ENCODE measurements at regions not wholly inside any gene's neighbourhood (a gene's known extent, or its start where the extent isn't known, plus 50 kb on each side); places are given as distances from the start of the nearest gene placed in this dataset.

DNA sequence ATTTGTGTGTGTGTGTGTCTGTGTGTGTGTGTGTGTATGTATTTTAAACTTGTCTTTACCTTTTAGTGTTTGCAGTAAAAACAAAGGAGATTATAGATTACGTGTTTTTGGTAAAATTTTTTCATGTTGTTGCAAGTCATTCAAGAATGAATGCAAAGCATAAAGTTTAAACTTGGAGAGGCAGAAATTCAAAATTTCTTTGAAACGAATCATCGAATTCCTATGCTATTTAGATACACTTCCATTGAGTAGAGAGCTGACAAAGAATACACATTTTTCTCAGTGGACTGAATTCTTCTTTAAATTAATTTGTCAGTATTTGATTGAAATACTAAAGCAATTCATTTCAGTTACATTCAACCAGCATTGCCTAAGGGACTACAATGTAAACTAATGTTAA, 66.0 kb upstream of the HDAC9 start (continued):
- TF ChIP-seq, protein P1, sequence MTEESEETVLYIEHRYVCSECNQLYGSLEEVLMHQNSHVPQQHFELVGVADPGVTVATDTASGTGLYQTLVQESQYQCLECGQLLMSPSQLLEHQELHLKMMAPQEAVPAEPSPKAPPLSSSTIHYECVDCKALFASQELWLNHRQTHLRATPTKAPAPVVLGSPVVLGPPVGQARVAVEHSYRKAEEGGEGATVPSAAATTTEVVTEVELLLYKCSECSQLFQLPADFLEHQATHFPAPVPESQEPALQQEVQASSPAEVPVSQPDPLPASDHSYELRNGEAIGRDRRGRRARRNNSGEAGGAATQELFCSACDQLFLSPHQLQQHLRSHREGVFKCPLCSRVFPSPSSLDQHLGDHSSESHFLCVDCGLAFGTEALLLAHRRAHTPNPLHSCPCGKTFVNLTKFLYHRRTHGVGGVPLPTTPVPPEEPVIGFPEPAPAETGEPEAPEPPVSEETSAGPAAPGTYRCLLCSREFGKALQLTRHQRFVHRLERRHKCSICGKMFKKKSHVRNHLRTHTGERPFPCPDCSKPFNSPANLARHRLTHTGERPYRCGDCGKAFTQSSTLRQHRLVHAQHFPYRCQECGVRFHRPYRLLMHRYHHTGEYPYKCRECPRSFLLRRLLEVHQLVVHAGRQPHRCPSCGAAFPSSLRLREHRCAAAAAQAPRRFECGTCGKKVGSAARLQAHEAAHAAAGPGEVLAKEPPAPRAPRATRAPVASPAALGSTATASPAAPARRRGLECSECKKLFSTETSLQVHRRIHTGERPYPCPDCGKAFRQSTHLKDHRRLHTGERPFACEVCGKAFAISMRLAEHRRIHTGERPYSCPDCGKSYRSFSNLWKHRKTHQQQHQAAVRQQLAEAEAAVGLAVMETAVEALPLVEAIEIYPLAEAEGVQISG (CRISPR knock-in tag; IDR thresholded peaks at IDR 0.05): no peak
- TF ChIP-seq GFI1 (CRISPR knock-in tag; IDR thresholded peaks at IDR 0.05; ENCODE audit: borderline replicate concordance) (no peak), PPARG (CRISPR knock-in tag; conservative IDR thresholded peaks at IDR 0.05) (no peak)

DNA sequence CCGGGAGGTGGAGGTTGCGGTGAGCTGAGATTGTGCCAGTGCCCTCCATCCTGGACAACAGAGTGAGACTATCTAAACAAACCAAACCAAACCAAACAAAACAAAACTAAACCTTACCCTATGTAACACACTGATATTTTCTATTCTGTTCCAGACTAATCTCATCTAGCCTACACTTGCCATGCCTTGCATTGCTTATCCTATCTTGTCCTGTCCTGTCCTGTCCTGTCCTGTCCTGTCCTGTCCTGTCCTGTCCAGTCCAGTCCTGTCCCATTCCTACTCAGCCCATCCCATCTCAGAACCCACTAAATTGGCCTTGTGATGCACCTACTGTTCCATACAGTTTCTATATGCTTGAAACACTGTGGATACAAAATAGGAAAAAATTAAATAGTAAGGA, 64.7 kb upstream of the HDAC9 start:
- 24% methylated on average over 2 of the region's 2 CpGs for WGBS (ENCODE audit: low lambda C conversion rate)
- CTCF ChIA-PET (ENCODE audit: low intra/inter-chr PET ratio, low total read pairs): no interaction called here

More for the DNA sequence above, 64.7 kb upstream of the HDAC9 start:
- H4K20me1 ChIP-seq (ENCODE audit: insufficient read depth, low read length): no peaks in the 10 kb centered on the region
- no peak overlapping the region for H3K4me2 ChIP-seq (ENCODE audit: low read depth, low read length)
- intact Hi-C loops (cut with micrococcal nuclease; ENCODE audit: unreplicated experiment) (no loop called here), in situ Hi-C loops (cut with HindIII; ENCODE audit: extremely low pct_ligation_motif_present, low pct_unique_long_range_greater_than_20kb) (no loop called here)
- H3K9ac ChIP-seq (ENCODE audit: insufficient read depth, low read depth, low read length): no peak overlapping the region
- no peaks in the 10 kb centered on the region for H3K36me3 ChIP-seq (replicated peaks in 1 of 2; ENCODE audit: control insufficient read depth in 1 of 2, insufficient read depth in 2 of 2, low read length in 2 of 2)
- ATAC-seq (no peak), DNase-seq (ENCODE audit: low spot score) (no peak), FAIRE-seq (no peak)
- TF ChIP-seq, protein P2, sequence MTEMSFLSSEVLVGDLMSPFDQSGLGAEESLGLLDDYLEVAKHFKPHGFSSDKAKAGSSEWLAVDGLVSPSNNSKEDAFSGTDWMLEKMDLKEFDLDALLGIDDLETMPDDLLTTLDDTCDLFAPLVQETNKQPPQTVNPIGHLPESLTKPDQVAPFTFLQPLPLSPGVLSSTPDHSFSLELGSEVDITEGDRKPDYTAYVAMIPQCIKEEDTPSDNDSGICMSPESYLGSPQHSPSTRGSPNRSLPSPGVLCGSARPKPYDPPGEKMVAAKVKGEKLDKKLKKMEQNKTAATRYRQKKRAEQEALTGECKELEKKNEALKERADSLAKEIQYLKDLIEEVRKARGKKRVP (CRISPR knock-in tag; IDR thresholded peaks at IDR 0.05): no peak
- TF ChIP-seq ZBTB42 (CRISPR knock-in tag; IDR thresholded peaks at IDR 0.05) (no peak), NFKBIZ (CRISPR knock-in tag; IDR thresholded peaks at IDR 0.05) (no peak), NCOA5 (CRISPR knock-in tag; IDR thresholded peaks at IDR 0.05) (no peak), ZNF235 (CRISPR knock-in tag; IDR thresholded peaks at IDR 0.05; ENCODE audit: borderline replicate concordance) (no peak), ZNF678 (CRISPR knock-in tag; IDR thresholded peaks at IDR 0.05) (no peak), GLI4 (CRISPR knock-in tag; IDR thresholded peaks at IDR 0.05; ENCODE audit: borderline replicate concordance) (no peak), TBL1XR1 (IDR thresholded peaks at IDR 0.05; ENCODE audit: borderline replicate concordance, low read length, partially characterized antibody) (no peak), SNRNP70 (IDR thresholded peaks at IDR 0.05; ENCODE audit: low read depth, low read length) (no peak), HIVEP1 (CRISPR knock-in tag; IDR thresholded peaks at IDR 0.05) (no peak)
- TF ChIP-seq, protein P3, sequence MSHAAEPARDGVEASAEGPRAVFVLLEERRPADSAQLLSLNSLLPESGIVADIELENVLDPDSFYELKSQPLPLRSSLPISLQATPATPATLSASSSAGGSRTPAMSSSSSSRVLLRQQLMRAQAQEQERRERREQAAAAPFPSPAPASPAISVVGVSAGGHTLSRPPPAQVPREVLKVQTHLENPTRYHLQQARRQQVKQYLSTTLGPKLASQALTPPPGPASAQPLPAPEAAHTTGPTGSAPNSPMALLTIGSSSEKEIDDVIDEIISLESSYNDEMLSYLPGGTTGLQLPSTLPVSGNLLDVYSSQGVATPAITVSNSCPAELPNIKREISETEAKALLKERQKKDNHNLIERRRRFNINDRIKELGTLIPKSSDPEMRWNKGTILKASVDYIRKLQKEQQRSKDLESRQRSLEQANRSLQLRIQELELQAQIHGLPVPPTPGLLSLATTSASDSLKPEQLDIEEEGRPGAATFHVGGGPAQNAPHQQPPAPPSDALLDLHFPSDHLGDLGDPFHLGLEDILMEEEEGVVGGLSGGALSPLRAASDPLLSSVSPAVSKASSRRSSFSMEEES (CRISPR knock-in tag; IDR thresholded peaks at IDR 0.05): no peak
- TF ChIP-seq, protein P4, sequence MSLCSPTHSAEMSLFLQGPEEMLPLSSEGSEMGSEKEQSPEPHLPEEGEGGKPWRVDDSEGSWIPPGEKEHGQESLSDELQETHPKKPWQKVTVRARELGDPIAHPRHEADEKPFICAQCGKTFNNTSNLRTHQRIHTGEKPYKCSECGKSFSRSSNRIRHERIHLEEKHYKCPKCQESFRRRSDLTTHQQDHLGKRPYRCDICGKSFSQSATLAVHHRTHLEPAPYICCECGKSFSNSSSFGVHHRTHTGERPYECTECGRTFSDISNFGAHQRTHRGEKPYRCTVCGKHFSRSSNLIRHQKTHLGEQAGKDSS (CRISPR knock-in tag; IDR thresholded peaks at IDR 0.05; ENCODE audit: borderline replicate concordance, low read depth): no peak
- TF ChIP-seq, protein P5, sequence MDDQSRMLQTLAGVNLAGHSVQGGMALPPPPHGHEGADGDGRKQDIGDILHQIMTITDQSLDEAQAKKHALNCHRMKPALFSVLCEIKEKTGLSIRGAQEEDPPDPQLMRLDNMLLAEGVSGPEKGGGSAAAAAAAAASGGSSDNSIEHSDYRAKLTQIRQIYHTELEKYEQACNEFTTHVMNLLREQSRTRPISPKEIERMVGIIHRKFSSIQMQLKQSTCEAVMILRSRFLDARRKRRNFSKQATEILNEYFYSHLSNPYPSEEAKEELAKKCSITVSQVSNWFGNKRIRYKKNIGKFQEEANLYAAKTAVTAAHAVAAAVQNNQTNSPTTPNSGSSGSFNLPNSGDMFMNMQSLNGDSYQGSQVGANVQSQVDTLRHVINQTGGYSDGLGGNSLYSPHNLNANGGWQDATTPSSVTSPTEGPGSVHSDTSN (CRISPR knock-in tag; IDR thresholded peaks at IDR 0.05; ENCODE audit: borderline replicate concordance): no peak
- BruUV-seq (replicated peaks): no TSS peak
- H3K9me3 ChIP-seq (ENCODE audit: low read length): no peaks in the 10 kb centered on the region
- no peak overlapping the region for H3K4me3 ChIP-seq (replicated peaks in 1 of 3; ENCODE audit: insufficient read depth in 1 of 3, low read depth in 2 of 3, low read length in 3 of 3)
- no peak overlapping the region for H2AFZ ChIP-seq (ENCODE audit: low read length)
- H3K27me3 ChIP-seq (ENCODE audit: control insufficient read depth in 1 of 2, insufficient read depth in 2 of 2, low read length in 2 of 2): no peaks in the 10 kb centered on the region
- POLR2A ChIA-PET: no interaction called here
- no peaks in the 10 kb centered on the region for H3K4me1 ChIP-seq (ENCODE audit: insufficient read depth, low read length)
- no peaks in the 10 kb centered on the region for H3K79me2 ChIP-seq (ENCODE audit: insufficient read depth, low read length)
- H3K27ac ChIP-seq (ENCODE audit: extremely low read length, insufficient read depth, low read length): no peak overlapping the region
